B cell (primary cell): ENCODE measurements at regions not wholly inside any gene's neighbourhood (a gene's known extent, or its start where the extent isn't known, plus 50 kb on each side); places are given as distances from the start of the nearest gene placed in this dataset.

Experiments
- ATAC-seq: fragments of 200-7000 bp; cut with Tn5 transposase; one replicate; pipeline ENCODE4 v1.10.0; 2021; ENCODE audit warnings: low read depth, mild to moderate bottlenecking, moderate number of reproducible peaks, moderate library complexity
- CTCF ChIA-PET: fragments of 350-600 bp; sonication (Branson Sonifier 250); formaldehyde crosslinking; loops from one replicate; lab custom pipeline; 2021; ENCODE audit warnings: antibody characterized with exemption, inconsistent platforms; lab: Charles Lee
- POLR2A ChIA-PET: fragments of 350-600 bp; sonication (Branson Sonifier 250); formaldehyde crosslinking; loops from one replicate; lab custom pipeline; 2021; ENCODE audit warnings: antibody characterized with exemption; lab: Charles Lee
- DNase-seq: peaks from one replicate; pipeline ENCODE4 v3.0.0; 2013
- H2AFZ ChIP-seq: 2 replicates; pipeline ENCODE4 v1.6.1; 2012; ENCODE audit warnings: mild to moderate bottlenecking, low read depth, low read length; ENCODE audit not compliant: insufficient read depth, poor library complexity, severe bottlenecking
- H3K27ac ChIP-seq, 2 donors: 1 replicate in 1 of 2; 2 replicates in 1 of 2; pipeline ENCODE4 v1.5.1; 2012 to 2013; ENCODE audit warnings: low read length in 2 of 2, mild to moderate bottlenecking in 2 of 2, moderate library complexity in 1 of 2
- H3K27me3 ChIP-seq, 4 experiments: fragments of 200-600 bp in 1 of 4; sonication (generic) in 1 of 4; replicated peaks in 1 of 4; 1 replicate in 2 of 4; 2 replicates in 2 of 4; pipeline versions ENCODE4 v1.6.1 to v1.7.0; 2013 to 2016; ENCODE audit warnings: low read length in 3 of 4, mild to moderate bottlenecking in 2 of 4, mixed read lengths in 1 of 4, moderate library complexity in 1 of 4; ENCODE audit not compliant: insufficient read depth in 4 of 4, control insufficient read depth in 3 of 4; ENCODE audit errors: control extremely low read depth in 1 of 4
- H3K36me3 ChIP-seq, 2 experiments: replicated peaks in 1 of 2; 1 replicate in 1 of 2; 2 replicates in 1 of 2; pipeline versions ENCODE4 v1.6.1 to v1.7.1; 2013; ENCODE audit warnings: low read length in 1 of 2; ENCODE audit not compliant: insufficient read depth in 2 of 2, control insufficient read depth in 1 of 2; ENCODE audit errors: control extremely low read depth in 1 of 2, extremely low read depth in 1 of 2
- H3K4me1 ChIP-seq, 2 donors: fragments of 200-600 bp in 1 of 2; sonication (generic) in 1 of 2; 1 replicate in 1 of 2; 2 replicates in 1 of 2; pipeline versions ENCODE4 v1.5.1 to v1.6.1; 2013 to 2017; ENCODE audit warnings: low read length in 2 of 2; ENCODE audit not compliant: control insufficient read depth in 2 of 2, insufficient read depth in 2 of 2
- H3K4me2 ChIP-seq: replicated peaks from 2 replicates; pipeline ENCODE3; 2012; ENCODE audit warnings: mild to moderate bottlenecking, low read depth, low read length; ENCODE audit not compliant: poor library complexity, severe bottlenecking
- H3K4me3 ChIP-seq, 5 experiments: fragments of 200-600 bp in 1 of 5; sonication (generic) in 1 of 5; 1 replicate in 3 of 5; 2 replicates in 2 of 5; pipeline versions ENCODE4 v1.5.1 to v1.7.0; 2011 to 2016; ENCODE audit warnings: low read length in 4 of 5, mild to moderate bottlenecking in 4 of 5, low read depth in 2 of 5, control low read depth in 1 of 5, moderate library complexity in 1 of 5; ENCODE audit not compliant: insufficient read depth in 1 of 5; ENCODE audit errors: control extremely low read depth in 1 of 5, extremely low read depth in 1 of 5
- H3K79me2 ChIP-seq: fragments of 200-600 bp; sonication (generic); one replicate; pipeline ENCODE4 v1.6.0; 2016; ENCODE audit warnings: low read length; ENCODE audit not compliant: control insufficient read depth, insufficient read depth
- H3K9ac ChIP-seq: fragments of 200-600 bp; sonication (generic); 2 replicates; pipeline ENCODE4 v1.6.1; 2017; ENCODE audit warnings: mild to moderate bottlenecking, low read length, moderate library complexity
- H3K9me3 ChIP-seq, 3 donors: one replicate each; pipeline versions ENCODE4 v1.6.1 to v1.7.1; 2013; ENCODE audit warnings: low read length in 2 of 3; ENCODE audit not compliant: control insufficient read depth in 2 of 3, insufficient read depth in 1 of 3; ENCODE audit errors: control extremely low read depth in 1 of 3
- H4K20me1 ChIP-seq: 2 replicates; pipeline ENCODE4 v1.6.0; 2012; ENCODE audit warnings: mild to moderate bottlenecking, low read length; ENCODE audit not compliant: insufficient read depth, control insufficient read depth, poor library complexity, severe bottlenecking
- H3K27ac Mint-ChIP-seq: one replicate; pipeline ENCODE4 v1.8.0; 2021; ENCODE audit warnings: mixed read lengths
- H3K27me3 Mint-ChIP-seq: one replicate; pipeline ENCODE4 v1.8.0; 2021; ENCODE audit warnings: mixed read lengths
- H3K4me1 Mint-ChIP-seq: one replicate; pipeline ENCODE4 v1.8.0; 2021; ENCODE audit warnings: mixed read lengths
- H3K4me3 Mint-ChIP-seq: one replicate; pipeline ENCODE4 v1.8.0; 2021; ENCODE audit warnings: mixed read lengths
- H3K9me3 Mint-ChIP-seq: one replicate; pipeline ENCODE4 v1.8.0; 2022; ENCODE audit warnings: mixed read lengths; ENCODE audit not compliant: insufficient read depth
- EZH2 ChIP-seq: IDR thresholded peaks from 2 replicates; pipeline ENCODE4 v1.6.1; 2012; ENCODE audit warnings: borderline replicate concordance, low read depth, mild to moderate bottlenecking, moderate library complexity, low read length; ENCODE audit not compliant: insufficient read depth, poor library complexity, severe bottlenecking
- WGBS: methylation state at CpG from one replicate; pipeline ENCODE4 v1.1.5; 2013; ENCODE audit warnings: missing lambda C conversion rate; ENCODE audit not compliant: insufficient coverage; 5-methylcytosine and 5-hydroxymethylcytosine counted together
- intact Hi-C: fragments of 100-400 bp; cut with micrococcal nuclease; formaldehyde crosslinking; loops from one replicate; pipeline ENCODE4 v1.10.0; 2022
- TF ChIP-seq, protein P1 (sequence below): fragments of 200-600 bp; IDR thresholded peaks from one replicate; pipeline ENCODE4 v1.8.0; 2022; ENCODE audit warnings: antibody characterized with exemption, mild to moderate bottlenecking

DNA sequence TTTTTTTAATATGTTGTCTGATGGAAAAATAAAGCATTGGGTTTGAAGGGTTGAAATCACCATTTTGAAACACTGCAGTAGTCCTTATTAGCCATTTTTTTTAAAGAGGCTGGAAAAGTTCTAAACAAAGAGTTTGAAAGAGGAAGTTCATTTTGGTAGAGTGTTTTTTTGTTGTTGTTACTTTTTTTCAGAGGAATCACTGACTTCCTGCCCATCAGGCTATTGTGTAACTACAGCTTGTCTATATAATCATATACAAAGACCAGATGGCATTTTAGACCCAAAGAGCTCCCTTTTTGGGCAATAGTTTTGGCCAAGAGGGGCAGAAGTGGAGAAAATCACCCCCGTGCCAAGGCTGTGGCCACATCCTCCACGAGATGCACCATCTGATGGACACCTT lies 818.5 kb upstream of the AMELY start:
- Mint-ChIP-seq H3K4me1 (peaks cover 63% of the 10 kb centered on the region), H3K27me3 (no peaks in the 10 kb centered on the region), H3K9me3 (no peaks in the 10 kb centered on the region), H3K4me3 (peak overlapping the region; percentile 69), H3K27ac (peak overlapping the region; percentile 80)
- intact Hi-C loops = no loop called here
- Histone ChIP-seq H3K9me3 (no peaks in the 10 kb centered on the region), H3K36me3 (no peaks in the 10 kb centered on the region), H4K20me1 (no peaks in the 10 kb centered on the region), H2AFZ (no peak overlapping the region), H3K79me2 (no peaks in the 10 kb centered on the region), H3K4me1 (peaks cover 0 to 52% of the 10 kb centered on the region in 2 donors), H3K4me2 (no peak overlapping the region), H3K27me3 (no peaks in the 10 kb centered on the region), H3K4me3 (no peak overlapping the region), H3K9ac (no peak overlapping the region), H3K27ac (peak overlapping the region in 1 of 2 donors; percentile 19)
- ATAC-seq (peak; percentile 43), DNase-seq (peak; percentile 31)
- ChIA-PET CTCF (no interaction called here), POLR2A (no interaction called here)
- TF ChIP-seq EZH2 = no peak
- TF ChIP-seq, protein P1, sequence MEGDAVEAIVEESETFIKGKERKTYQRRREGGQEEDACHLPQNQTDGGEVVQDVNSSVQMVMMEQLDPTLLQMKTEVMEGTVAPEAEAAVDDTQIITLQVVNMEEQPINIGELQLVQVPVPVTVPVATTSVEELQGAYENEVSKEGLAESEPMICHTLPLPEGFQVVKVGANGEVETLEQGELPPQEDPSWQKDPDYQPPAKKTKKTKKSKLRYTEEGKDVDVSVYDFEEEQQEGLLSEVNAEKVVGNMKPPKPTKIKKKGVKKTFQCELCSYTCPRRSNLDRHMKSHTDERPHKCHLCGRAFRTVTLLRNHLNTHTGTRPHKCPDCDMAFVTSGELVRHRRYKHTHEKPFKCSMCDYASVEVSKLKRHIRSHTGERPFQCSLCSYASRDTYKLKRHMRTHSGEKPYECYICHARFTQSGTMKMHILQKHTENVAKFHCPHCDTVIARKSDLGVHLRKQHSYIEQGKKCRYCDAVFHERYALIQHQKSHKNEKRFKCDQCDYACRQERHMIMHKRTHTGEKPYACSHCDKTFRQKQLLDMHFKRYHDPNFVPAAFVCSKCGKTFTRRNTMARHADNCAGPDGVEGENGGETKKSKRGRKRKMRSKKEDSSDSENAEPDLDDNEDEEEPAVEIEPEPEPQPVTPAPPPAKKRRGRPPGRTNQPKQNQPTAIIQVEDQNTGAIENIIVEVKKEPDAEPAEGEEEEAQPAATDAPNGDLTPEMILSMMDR = no peak
- 0% methylated on average over 1 of the region's 2 CpGs for WGBS

DNA sequence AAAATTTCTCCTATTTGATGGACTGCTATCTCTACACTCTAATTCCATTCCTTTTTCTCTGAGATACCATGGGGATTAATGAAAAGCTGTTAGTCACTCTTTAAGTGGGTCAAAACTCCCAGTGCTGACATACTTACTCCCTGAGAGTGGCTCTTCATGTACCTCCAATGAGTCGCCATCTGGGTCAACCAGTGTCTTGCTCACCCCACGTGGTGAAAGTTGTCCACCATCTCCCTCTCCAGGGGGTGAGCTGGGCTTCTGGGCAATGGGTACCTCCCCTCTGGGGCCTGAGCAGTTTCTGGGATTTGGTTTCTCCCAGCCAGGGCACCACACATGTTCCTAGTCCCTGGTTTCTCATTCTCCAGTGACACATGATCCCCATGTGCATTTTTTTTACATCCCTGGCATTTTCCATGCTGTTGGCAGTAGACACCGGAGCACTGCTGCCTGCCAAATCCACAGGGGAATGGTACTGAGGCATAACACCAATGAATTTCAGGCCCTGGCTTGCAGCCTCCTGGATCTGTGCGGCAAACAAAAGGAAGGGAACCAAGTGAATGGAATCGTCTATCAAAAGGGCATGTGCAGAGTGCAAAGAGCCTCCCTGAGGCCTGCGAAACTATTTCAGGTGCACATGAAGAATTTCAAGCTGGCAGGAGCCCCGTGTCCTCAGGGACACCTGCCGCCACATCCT lies 817.9 kb upstream of the AMELY start:
- Histone ChIP-seq H3K79me2 (no peaks in the 10 kb centered on the region), H3K4me1 (peaks cover 0 to 58% of the 10 kb centered on the region in 2 donors), H3K36me3 (no peaks in the 10 kb centered on the region), H3K9me3 (no peaks in the 10 kb centered on the region), H3K27me3 (no peaks in the 10 kb centered on the region), H4K20me1 (no peaks in the 10 kb centered on the region), H3K27ac (no peak overlapping the region), H2AFZ (no peak overlapping the region), H3K4me2 (no peak overlapping the region), H3K4me3 (no peak overlapping the region), H3K9ac (no peak overlapping the region)
- Mint-ChIP-seq H3K27ac (peak overlapping the region; percentile 80), H3K4me3 (peak overlapping the region; percentile 69), H3K9me3 (no peaks in the 10 kb centered on the region), H3K4me1 (peaks cover 69% of the 10 kb centered on the region), H3K27me3 (no peaks in the 10 kb centered on the region)
- intact Hi-C loops = loop anchor here (10.0 kb wide), 1 partner anchor 805 kb away; no protein-coding TSS in a partner anchor
- 41% methylated on average over 7 of the region's 8 CpGs for WGBS
- ChIA-PET CTCF (no interaction called here), POLR2A (no interaction called here)
- TF ChIP-seq, protein P1 = no peak
- no peak for TF ChIP-seq EZH2
- ATAC-seq (peak; percentile 20), DNase-seq (no peak)
